GM23338 (cell line): ENCODE measurements at regions not wholly inside any gene's neighbourhood (a gene's known extent, or its start where the extent isn't known, plus 50 kb on each side); places are given as distances from the start of the nearest gene placed in this dataset.

Experiments used
- CREB1 ChIP-seq: fragments of 250-450 bp; sonication (Bioruptor Pico); IDR thresholded peaks from 2 replicates; pipeline ENCODE4 v1.5.0; 2020; ENCODE audit warnings: low read depth, mild to moderate bottlenecking, moderate library complexity
- EZH2 ChIP-seq: fragments of 200-600 bp; sonication (generic); IDR thresholded peaks from one replicate; pipeline ENCODE4 v1.8.0; 2017; ENCODE audit warnings: antibody characterized with exemption, mild to moderate bottlenecking, low read depth; ENCODE audit not compliant: unreplicated experiment
- EZH2phosphoT487 ChIP-seq: fragments of 200-600 bp; sonication (generic); IDR thresholded peaks from one replicate; pipeline ENCODE4 v1.8.1; 2018; ENCODE audit warnings: antibody characterized with exemption; ENCODE audit not compliant: unreplicated experiment
- JUNB ChIP-seq: IDR thresholded peaks from one replicate; pipeline ENCODE4 v1.6.1; 2016; ENCODE audit warnings: antibody characterized with exemption; ENCODE audit not compliant: unreplicated experiment
- POLR2AphosphoS5 ChIP-seq: IDR thresholded peaks from 2 replicates; pipeline ENCODE4 v1.6.1; 2016; ENCODE audit warnings: antibody characterized with exemption, low read depth
- STAT1 ChIP-seq: IDR thresholded peaks from one replicate; pipeline ENCODE4 v1.6.1; 2016; ENCODE audit warnings: antibody characterized with exemption; ENCODE audit not compliant: unreplicated experiment
- ZNF331 ChIP-seq: fragments of 250-450 bp; sonication (Bioruptor Pico); IDR thresholded peaks from 2 replicates; pipeline ENCODE4 v1.5.0; 2020; ENCODE audit warnings: low read depth, mild to moderate bottlenecking, moderate library complexity
- TF ChIP-seq, protein P1 (sequence below): IDR thresholded peaks from one replicate; pipeline ENCODE4 v1.6.1; 2018; ENCODE audit warnings: antibody characterized with exemption; ENCODE audit not compliant: unreplicated experiment
- TF ChIP-seq, protein P2 (sequence below), 2 experiments: fragments of 200-600 bp in 1 of 2; sonication (generic) in 1 of 2; conservative IDR thresholded peaks; 2 replicates each; pipeline versions ENCODE4 v1.5.1 to v1.6.1; 2016 to 2017; ENCODE audit warnings: antibody characterized with exemption in 2 of 2, low read depth in 2 of 2, mild to moderate bottlenecking in 2 of 2, moderate library complexity in 1 of 2
- TF ChIP-seq, protein P3 (sequence below): fragments of 250-450 bp; sonication (Bioruptor Pico); IDR thresholded peaks from 2 replicates; pipeline ENCODE4 v1.5.0; 2020; ENCODE audit warnings: mild to moderate bottlenecking, moderate library complexity
- TF ChIP-seq, protein P4 (sequence below): IDR thresholded peaks from 2 replicates; pipeline ENCODE4 v1.6.1; 2016; ENCODE audit warnings: antibody characterized with exemption

DNA sequence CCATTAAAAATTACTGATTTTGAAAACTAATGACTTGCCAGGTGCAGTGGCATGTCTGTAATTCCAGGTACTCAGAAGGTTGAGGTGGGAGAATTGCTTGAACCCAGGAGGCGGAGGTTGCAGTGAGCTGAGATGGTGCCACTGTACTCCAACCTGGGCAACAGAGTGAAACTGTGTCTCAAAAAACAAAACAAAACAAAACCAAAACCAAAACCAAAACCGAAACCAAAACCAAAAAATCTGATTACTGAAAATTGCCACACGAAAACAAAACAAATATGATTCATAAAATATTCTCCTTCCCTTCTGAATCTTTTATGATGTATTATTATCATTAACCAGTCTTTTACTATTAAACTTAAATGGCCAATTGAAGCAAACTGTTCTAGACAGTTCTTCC lies 74.1 kb downstream of the SERINC2 start:
- TF ChIP-seq, protein P1, sequence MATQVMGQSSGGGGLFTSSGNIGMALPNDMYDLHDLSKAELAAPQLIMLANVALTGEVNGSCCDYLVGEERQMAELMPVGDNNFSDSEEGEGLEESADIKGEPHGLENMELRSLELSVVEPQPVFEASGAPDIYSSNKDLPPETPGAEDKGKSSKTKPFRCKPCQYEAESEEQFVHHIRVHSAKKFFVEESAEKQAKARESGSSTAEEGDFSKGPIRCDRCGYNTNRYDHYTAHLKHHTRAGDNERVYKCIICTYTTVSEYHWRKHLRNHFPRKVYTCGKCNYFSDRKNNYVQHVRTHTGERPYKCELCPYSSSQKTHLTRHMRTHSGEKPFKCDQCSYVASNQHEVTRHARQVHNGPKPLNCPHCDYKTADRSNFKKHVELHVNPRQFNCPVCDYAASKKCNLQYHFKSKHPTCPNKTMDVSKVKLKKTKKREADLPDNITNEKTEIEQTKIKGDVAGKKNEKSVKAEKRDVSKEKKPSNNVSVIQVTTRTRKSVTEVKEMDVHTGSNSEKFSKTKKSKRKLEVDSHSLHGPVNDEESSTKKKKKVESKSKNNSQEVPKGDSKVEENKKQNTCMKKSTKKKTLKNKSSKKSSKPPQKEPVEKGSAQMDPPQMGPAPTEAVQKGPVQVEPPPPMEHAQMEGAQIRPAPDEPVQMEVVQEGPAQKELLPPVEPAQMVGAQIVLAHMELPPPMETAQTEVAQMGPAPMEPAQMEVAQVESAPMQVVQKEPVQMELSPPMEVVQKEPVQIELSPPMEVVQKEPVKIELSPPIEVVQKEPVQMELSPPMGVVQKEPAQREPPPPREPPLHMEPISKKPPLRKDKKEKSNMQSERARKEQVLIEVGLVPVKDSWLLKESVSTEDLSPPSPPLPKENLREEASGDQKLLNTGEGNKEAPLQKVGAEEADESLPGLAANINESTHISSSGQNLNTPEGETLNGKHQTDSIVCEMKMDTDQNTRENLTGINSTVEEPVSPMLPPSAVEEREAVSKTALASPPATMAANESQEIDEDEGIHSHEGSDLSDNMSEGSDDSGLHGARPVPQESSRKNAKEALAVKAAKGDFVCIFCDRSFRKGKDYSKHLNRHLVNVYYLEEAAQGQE: no peak
- TF ChIP-seq, protein P2, sequence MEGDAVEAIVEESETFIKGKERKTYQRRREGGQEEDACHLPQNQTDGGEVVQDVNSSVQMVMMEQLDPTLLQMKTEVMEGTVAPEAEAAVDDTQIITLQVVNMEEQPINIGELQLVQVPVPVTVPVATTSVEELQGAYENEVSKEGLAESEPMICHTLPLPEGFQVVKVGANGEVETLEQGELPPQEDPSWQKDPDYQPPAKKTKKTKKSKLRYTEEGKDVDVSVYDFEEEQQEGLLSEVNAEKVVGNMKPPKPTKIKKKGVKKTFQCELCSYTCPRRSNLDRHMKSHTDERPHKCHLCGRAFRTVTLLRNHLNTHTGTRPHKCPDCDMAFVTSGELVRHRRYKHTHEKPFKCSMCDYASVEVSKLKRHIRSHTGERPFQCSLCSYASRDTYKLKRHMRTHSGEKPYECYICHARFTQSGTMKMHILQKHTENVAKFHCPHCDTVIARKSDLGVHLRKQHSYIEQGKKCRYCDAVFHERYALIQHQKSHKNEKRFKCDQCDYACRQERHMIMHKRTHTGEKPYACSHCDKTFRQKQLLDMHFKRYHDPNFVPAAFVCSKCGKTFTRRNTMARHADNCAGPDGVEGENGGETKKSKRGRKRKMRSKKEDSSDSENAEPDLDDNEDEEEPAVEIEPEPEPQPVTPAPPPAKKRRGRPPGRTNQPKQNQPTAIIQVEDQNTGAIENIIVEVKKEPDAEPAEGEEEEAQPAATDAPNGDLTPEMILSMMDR (conservative IDR thresholded peaks at IDR 0.05; ENCODE audit: low read depth in 2 of 2): no peak
- TF ChIP-seq CREB1 (CRISPR knock-in tag) (no peak), POLR2AphosphoS5 (no peak), EZH2 (no peak), JUNB (no peak), STAT1 (no peak), EZH2phosphoT487 (no peak), ZNF331 (CRISPR knock-in tag) (no peak)
- TF ChIP-seq, protein P3, sequence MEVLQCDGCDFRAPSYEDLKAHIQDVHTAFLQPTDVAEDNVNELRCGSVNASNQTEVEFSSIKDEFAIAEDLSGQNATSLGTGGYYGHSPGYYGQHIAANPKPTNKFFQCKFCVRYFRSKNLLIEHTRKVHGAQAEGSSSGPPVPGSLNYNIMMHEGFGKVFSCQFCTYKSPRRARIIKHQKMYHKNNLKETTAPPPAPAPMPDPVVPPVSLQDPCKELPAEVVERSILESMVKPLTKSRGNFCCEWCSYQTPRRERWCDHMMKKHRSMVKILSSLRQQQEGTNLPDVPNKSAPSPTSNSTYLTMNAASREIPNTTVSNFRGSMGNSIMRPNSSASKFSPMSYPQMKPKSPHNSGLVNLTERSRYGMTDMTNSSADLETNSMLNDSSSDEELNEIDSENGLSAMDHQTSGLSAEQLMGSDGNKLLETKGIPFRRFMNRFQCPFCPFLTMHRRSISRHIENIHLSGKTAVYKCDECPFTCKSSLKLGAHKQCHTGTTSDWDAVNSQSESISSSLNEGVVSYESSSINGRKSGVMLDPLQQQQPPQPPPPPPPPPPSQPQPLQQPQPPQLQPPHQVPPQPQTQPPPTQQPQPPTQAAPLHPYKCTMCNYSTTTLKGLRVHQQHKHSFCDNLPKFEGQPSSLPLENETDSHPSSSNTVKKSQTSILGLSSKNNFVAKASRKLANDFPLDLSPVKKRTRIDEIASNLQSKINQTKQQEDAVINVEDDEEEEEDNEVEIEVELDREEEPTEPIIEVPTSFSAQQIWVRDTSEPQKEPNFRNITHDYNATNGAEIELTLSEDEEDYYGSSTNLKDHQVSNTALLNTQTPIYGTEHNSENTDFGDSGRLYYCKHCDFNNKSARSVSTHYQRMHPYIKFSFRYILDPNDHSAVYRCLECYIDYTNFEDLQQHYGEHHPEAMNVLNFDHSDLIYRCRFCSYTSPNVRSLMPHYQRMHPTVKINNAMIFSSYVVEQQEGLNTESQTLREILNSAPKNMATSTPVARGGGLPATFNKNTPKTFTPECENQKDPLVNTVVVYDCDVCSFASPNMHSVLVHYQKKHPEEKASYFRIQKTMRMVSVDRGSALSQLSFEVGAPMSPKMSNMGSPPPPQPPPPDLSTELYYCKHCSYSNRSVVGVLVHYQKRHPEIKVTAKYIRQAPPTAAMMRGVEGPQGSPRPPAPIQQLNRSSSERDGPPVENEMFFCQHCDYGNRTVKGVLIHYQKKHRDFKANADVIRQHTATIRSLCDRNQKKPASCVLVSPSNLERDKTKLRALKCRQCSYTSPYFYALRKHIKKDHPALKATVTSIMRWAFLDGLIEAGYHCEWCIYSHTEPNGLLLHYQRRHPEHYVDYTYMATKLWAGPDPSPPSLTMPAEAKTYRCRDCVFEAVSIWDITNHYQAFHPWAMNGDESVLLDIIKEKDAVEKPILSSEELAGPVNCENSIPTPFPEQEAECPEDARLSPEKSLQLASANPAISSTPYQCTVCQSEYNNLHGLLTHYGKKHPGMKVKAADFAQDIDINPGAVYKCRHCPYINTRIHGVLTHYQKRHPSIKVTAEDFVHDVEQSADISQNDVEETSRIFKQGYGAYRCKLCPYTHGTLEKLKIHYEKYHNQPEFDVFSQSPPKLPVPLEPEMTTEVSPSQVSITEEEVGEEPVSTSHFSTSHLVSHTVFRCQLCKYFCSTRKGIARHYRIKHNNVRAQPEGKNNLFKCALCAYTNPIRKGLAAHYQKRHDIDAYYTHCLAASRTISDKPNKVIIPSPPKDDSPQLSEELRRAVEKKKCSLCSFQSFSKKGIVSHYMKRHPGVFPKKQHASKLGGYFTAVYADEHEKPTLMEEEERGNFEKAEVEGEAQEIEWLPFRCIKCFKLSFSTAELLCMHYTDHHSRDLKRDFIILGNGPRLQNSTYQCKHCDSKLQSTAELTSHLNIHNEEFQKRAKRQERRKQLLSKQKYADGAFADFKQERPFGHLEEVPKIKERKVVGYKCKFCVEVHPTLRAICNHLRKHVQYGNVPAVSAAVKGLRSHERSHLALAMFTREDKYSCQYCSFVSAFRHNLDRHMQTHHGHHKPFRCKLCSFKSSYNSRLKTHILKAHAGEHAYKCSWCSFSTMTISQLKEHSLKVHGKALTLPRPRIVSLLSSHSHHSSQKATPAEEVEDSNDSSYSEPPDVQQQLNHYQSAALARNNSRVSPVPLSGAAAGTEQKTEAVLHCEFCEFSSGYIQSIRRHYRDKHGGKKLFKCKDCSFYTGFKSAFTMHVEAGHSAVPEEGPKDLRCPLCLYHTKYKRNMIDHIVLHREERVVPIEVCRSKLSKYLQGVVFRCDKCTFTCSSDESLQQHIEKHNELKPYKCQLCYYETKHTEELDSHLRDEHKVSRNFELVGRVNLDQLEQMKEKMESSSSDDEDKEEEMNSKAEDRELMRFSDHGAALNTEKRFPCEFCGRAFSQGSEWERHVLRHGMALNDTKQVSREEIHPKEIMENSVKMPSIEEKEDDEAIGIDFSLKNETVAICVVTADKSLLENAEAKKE: no peak
- TF ChIP-seq, protein P4, sequence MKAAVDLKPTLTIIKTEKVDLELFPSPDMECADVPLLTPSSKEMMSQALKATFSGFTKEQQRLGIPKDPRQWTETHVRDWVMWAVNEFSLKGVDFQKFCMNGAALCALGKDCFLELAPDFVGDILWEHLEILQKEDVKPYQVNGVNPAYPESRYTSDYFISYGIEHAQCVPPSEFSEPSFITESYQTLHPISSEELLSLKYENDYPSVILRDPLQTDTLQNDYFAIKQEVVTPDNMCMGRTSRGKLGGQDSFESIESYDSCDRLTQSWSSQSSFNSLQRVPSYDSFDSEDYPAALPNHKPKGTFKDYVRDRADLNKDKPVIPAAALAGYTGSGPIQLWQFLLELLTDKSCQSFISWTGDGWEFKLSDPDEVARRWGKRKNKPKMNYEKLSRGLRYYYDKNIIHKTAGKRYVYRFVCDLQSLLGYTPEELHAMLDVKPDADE: no peak
